Fibroblast of lung (primary cell): ENCODE measurements at regions not wholly inside any gene's neighbourhood (a gene's known extent, or its start where the extent isn't known, plus 50 kb on each side); places are given as distances from the start of the nearest gene placed in this dataset.

Source experiments
- CTCF ChIP-seq, 2 donors: IDR thresholded peaks in 1 of 2; conservative IDR thresholded peaks in 1 of 2; 1 replicate in 1 of 2; 2 replicates in 1 of 2; pipeline ENCODE4 v1.5.1; 2011 to 2012; ENCODE audit warnings: low read length in 2 of 2, control low read depth in 1 of 2, inconsistent platforms in 1 of 2, low read depth in 1 of 2, mild to moderate bottlenecking in 1 of 2
- EZH2 ChIP-seq: IDR thresholded peaks from 2 replicates; pipeline ENCODE4 v1.5.1; 2012; ENCODE audit warnings: low read length, control low read depth, mild to moderate bottlenecking; ENCODE audit errors: missing control alignments

- no peak for TF ChIP-seq CTCF (conservative IDR thresholded peaks at IDR 0.05 in 1 of 2, IDR thresholded peaks at IDR 0.05 in 1 of 2; ENCODE audit: low read depth in 1 of 2, low read length in 2 of 2)
- no peak for TF ChIP-seq EZH2
Measured at GRCh38 chr4:132479543-132479942, 669.6 kb upstream of the PCDH10 start.
